WTC11 (cell line): ENCODE measurements at regions not wholly inside any gene's neighbourhood (a gene's known extent, or its start where the extent isn't known, plus 50 kb on each side); places are given as distances from the start of the nearest gene placed in this dataset.

Source experiments
- ATAC-seq: fragments of 200-7000 bp; cut with Tn5 transposase; 2 replicates; pipeline ENCODE4 v1.10.0; 2021; ENCODE audit warnings: mild to moderate bottlenecking, moderate library complexity
- CTCF ChIA-PET: fragments of 300-600 bp; sonication (Branson Sonifier 250); formaldehyde crosslinking; loops from one replicate; lab custom pipeline; 2021; ENCODE audit warnings: antibody characterized with exemption; lab: Charles Lee
- POLR2A ChIA-PET: fragments of 350-600 bp; sonication (Branson Sonifier 250); formaldehyde crosslinking; loops from one replicate; lab custom pipeline; 2021; ENCODE audit warnings: antibody characterized with exemption; lab: Charles Lee
- DNase-seq: peaks from one replicate; pipeline ENCODE4 v3.0.0; 2021; ENCODE audit warnings: low spot score
- H3K27ac Mint-ChIP-seq: 2 replicates; pipeline ENCODE4 v1.8.0; 2021; ENCODE audit warnings: mixed read lengths
- H3K27me3 Mint-ChIP-seq: 2 replicates; pipeline ENCODE4 v1.8.0; 2021; ENCODE audit warnings: low read depth, mild to moderate bottlenecking, moderate library complexity, mixed read lengths
- H3K36me3 Mint-ChIP-seq: 2 replicates; pipeline ENCODE4 v1.8.0; 2021; ENCODE audit warnings: mixed read lengths
- H3K4me1 Mint-ChIP-seq: 2 replicates; pipeline ENCODE4 v1.8.0; 2022; ENCODE audit warnings: mixed read lengths
- H3K4me3 Mint-ChIP-seq: 2 replicates; pipeline ENCODE4 v1.8.0; 2021; ENCODE audit warnings: mild to moderate bottlenecking, moderate library complexity, mixed read lengths
- H3K9me3 Mint-ChIP-seq: 2 replicates; pipeline ENCODE4 v1.8.0; 2021; ENCODE audit warnings: mixed read lengths
- AR ChIP-seq: fragments of 250-450 bp; sonication (Bioruptor Pico); IDR thresholded peaks from 2 replicates; pipeline ENCODE4 v1.9.0; 2021; ENCODE audit warnings: mild to moderate bottlenecking
- CREB1 ChIP-seq: sonication (generic); formaldehyde crosslinking; IDR thresholded peaks from 2 replicates; pipeline ENCODE4 v1.8.0; 2023; ENCODE audit warnings: mild to moderate bottlenecking, missing genetic modification reagents
- E2F5 ChIP-seq: sonication (generic); formaldehyde crosslinking; IDR thresholded peaks from 2 replicates; pipeline ENCODE4 v1.8.1; 2022; ENCODE audit warnings: mild to moderate bottlenecking, moderate library complexity, missing genetic modification reagents
- EMX1 ChIP-seq: fragments of 250-450 bp; sonication (Bioruptor Pico); IDR thresholded peaks from 2 replicates; pipeline ENCODE4 v1.8.0; 2021; ENCODE audit warnings: mild to moderate bottlenecking
- ERG ChIP-seq: fragments of 250-450 bp; sonication (Bioruptor Pico); IDR thresholded peaks from 2 replicates; pipeline ENCODE4 v1.8.0; 2021; ENCODE audit warnings: mild to moderate bottlenecking
- ETV6 ChIP-seq: sonication (generic); formaldehyde crosslinking; IDR thresholded peaks from 2 replicates; pipeline ENCODE4 v1.8.1; 2022; ENCODE audit warnings: mild to moderate bottlenecking, missing genetic modification reagents
- HMGA2 ChIP-seq: fragments of 250-450 bp; sonication (Bioruptor Pico); IDR thresholded peaks from 2 replicates; pipeline ENCODE4 v1.4.0; 2021; ENCODE audit warnings: mild to moderate bottlenecking, moderate library complexity
- JUN ChIP-seq: sonication (generic); formaldehyde crosslinking; IDR thresholded peaks from 2 replicates; pipeline ENCODE4 v1.8.0; 2023; ENCODE audit warnings: mild to moderate bottlenecking, missing genetic modification reagents
- MAX ChIP-seq: sonication (generic); formaldehyde crosslinking; IDR thresholded peaks from 2 replicates; pipeline ENCODE4 v1.8.0; 2022; ENCODE audit warnings: mild to moderate bottlenecking, missing genetic modification reagents
- MLX ChIP-seq: sonication (generic); formaldehyde crosslinking; IDR thresholded peaks from 2 replicates; pipeline ENCODE4 v1.8.1; 2023; ENCODE audit warnings: mild to moderate bottlenecking, missing genetic modification reagents, moderate library complexity
- NR3C1 ChIP-seq: sonication (generic); formaldehyde crosslinking; conservative IDR thresholded peaks from 2 replicates; pipeline ENCODE4 v1.8.1; 2023; ENCODE audit warnings: low read depth, mild to moderate bottlenecking, missing genetic modification reagents
- OVOL2 ChIP-seq: fragments of 250-450 bp; sonication (Bioruptor Pico); IDR thresholded peaks from 2 replicates; pipeline ENCODE4 v1.9.0; 2021; ENCODE audit warnings: mild to moderate bottlenecking, borderline replicate concordance
- RELA ChIP-seq: sonication (generic); formaldehyde crosslinking; IDR thresholded peaks from 2 replicates; pipeline ENCODE4 v1.8.1; 2022; ENCODE audit warnings: missing genetic modification reagents, mild to moderate bottlenecking, borderline replicate concordance
- RORB ChIP-seq: fragments of 250-450 bp; sonication (Bioruptor Pico); IDR thresholded peaks from 2 replicates; pipeline ENCODE4 v1.9.0; 2021; ENCODE audit warnings: mild to moderate bottlenecking
- SMAD4 ChIP-seq: sonication (generic); formaldehyde crosslinking; IDR thresholded peaks from 2 replicates; pipeline ENCODE4 v1.8.0; 2022; ENCODE audit warnings: mild to moderate bottlenecking, missing genetic modification reagents
- TEAD1 ChIP-seq: sonication (generic); formaldehyde crosslinking; IDR thresholded peaks from 2 replicates; pipeline ENCODE4 v1.8.0; 2022; ENCODE audit warnings: mild to moderate bottlenecking, missing genetic modification reagents
- USF1 ChIP-seq: sonication (generic); formaldehyde crosslinking; IDR thresholded peaks from 2 replicates; pipeline ENCODE4 v1.8.0; 2022; ENCODE audit warnings: mild to moderate bottlenecking, missing genetic modification reagents
- ZMAT4 ChIP-seq: fragments of 250-450 bp; sonication (Bioruptor Pico); IDR thresholded peaks from 2 replicates; pipeline ENCODE4 v1.9.0; 2021; ENCODE audit warnings: mild to moderate bottlenecking
- ZNF138 ChIP-seq: sonication (generic); formaldehyde crosslinking; conservative IDR thresholded peaks from 2 replicates; pipeline ENCODE4 v1.8.1; 2022; ENCODE audit warnings: mild to moderate bottlenecking, moderate library complexity, missing genetic modification reagents
- ZNF317 ChIP-seq: sonication (generic); formaldehyde crosslinking; IDR thresholded peaks from 2 replicates; pipeline ENCODE4 v1.8.1; 2023; ENCODE audit warnings: low read depth, mild to moderate bottlenecking, moderate library complexity, missing genetic modification reagents, borderline replicate concordance
- ZNF396 ChIP-seq: fragments of 250-450 bp; sonication (Bioruptor Pico); IDR thresholded peaks from 2 replicates; pipeline ENCODE4 v1.8.0; 2021; ENCODE audit warnings: mild to moderate bottlenecking, moderate library complexity, borderline replicate concordance
- ZNF671 ChIP-seq: fragments of 250-450 bp; sonication (Bioruptor Pico); IDR thresholded peaks from 2 replicates; pipeline ENCODE4 v1.8.0; 2021; ENCODE audit warnings: mild to moderate bottlenecking

- TF ChIP-seq NR3C1 (CRISPR knock-in tag) (no peak), EMX1 (no peak), ZNF138 (no peak), JUN (CRISPR knock-in tag) (no peak), ZMAT4 (CRISPR knock-in tag) (no peak)
Observed at GRCh38 chr11:28596816-28597215, 488.6 kb downstream of the METTL15 start (continued).

- ATAC-seq: no peak
- Mint-ChIP-seq H3K9me3 (peaks cover 11% of the 10 kb centered on the region), H3K27me3 (peaks cover 14% of the 10 kb centered on the region), H3K36me3 (no peaks in the 10 kb centered on the region), H3K4me1 (no peaks in the 10 kb centered on the region), H3K27ac (no peak overlapping the region), H3K4me3 (no peak overlapping the region)
- ChIA-PET POLR2A (no interaction called here), CTCF (no interaction called here)
- no peak for DNase-seq
- TF ChIP-seq E2F5 (CRISPR knock-in tag): no peak
- TF ChIP-seq ERG (CRISPR knock-in tag): no peak
- no peak for TF ChIP-seq ETV6 (CRISPR knock-in tag)
- TF ChIP-seq TEAD1: no peak
- TF ChIP-seq USF1 (CRISPR knock-in tag): no peak
- TF ChIP-seq MLX (CRISPR knock-in tag): no peak
- no peak for TF ChIP-seq RELA
- TF ChIP-seq NR3C1 (CRISPR knock-in tag): no peak
- TF ChIP-seq JUN (CRISPR knock-in tag): no peak
- no peak for TF ChIP-seq ZNF317
- TF ChIP-seq ZNF396: no peak
Observed at GRCh38 chr11:28592141-28592540, 484.0 kb downstream of the METTL15 start.

GRCh38 chr11:28584992-28585391 is 476.8 kb downstream of the METTL15 start:
- no peak for ATAC-seq
- POLR2A ChIA-PET: no interaction called here
- Mint-ChIP-seq H3K9me3 (no peaks in the 10 kb centered on the region), H3K4me1 (peaks cover 9% of the 10 kb centered on the region), H3K36me3 (no peaks in the 10 kb centered on the region), H3K27ac (no peak overlapping the region), H3K4me3 (no peak overlapping the region), H3K27me3 (no peaks in the 10 kb centered on the region)
- CTCF ChIA-PET: no interaction called here
- no peak for DNase-seq
- TF ChIP-seq CREB1 (CRISPR knock-in tag) (no peak), HMGA2 (no peak), MAX (CRISPR knock-in tag) (no peak), SMAD4 (no peak), ZNF671 (CRISPR knock-in tag) (no peak), E2F5 (CRISPR knock-in tag) (no peak), ZMAT4 (CRISPR knock-in tag) (no peak), RORB (CRISPR knock-in tag) (no peak), OVOL2 (no peak), ERG (CRISPR knock-in tag) (no peak), AR (CRISPR knock-in tag) (no peak), ETV6 (CRISPR knock-in tag) (no peak), EMX1 (no peak), ZNF396 (no peak), ZNF317 (no peak)
